ENCODE measurements at regions not wholly inside any gene's neighbourhood (a gene's known extent, or its start where the extent isn't known, plus 50 kb on each side); places are given as distances from the start of the nearest gene placed in this dataset.

GRCh38 chr12:92224685-92225331 is 79.2 kb upstream of the BTG1 start:
- DNase-seq (ENCODE audit: low read depth), result peak; percentile 26

- DNase-seq (ENCODE audit: low read depth), result no peak
Observed at GRCh38 chr12:92223481-92223880, 77.8 kb upstream of the BTG1 start.

- DNase-seq (ENCODE audit: low read depth), result no peak
Observed at GRCh38 chr12:92221656-92222315, 76.1 kb upstream of the BTG1 start.

- no peak for DNase-seq (ENCODE audit: low read depth)
Observed at GRCh38 chr12:92218394-92219077, 72.9 kb upstream of the BTG1 start.

GRCh38 chr12:92216092-92216491 is 70.4 kb upstream of the BTG1 start:
- DNase-seq (ENCODE audit: low read depth), result no peak

- DNase-seq (ENCODE audit: low read depth), result no peak
Observed at GRCh38 chr12:92215358-92215757, 69.7 kb upstream of the BTG1 start.

GRCh38 chr12:92213166-92213565 is 67.5 kb upstream of the BTG1 start:
- DNase-seq (ENCODE audit: low read depth), result no peak

GRCh38 chr12:92210071-92210470 is 64.4 kb upstream of the BTG1 start:
- no peak for DNase-seq (ENCODE audit: low read depth)

- DNase-seq (ENCODE audit: low read depth), result peak; percentile 19
Observed at GRCh38 chr12:92208613-92209121, 63.0 kb upstream of the BTG1 start.

GRCh38 chr12:92206596-92206995 is 61.0 kb upstream of the BTG1 start:
- no peak for DNase-seq (ENCODE audit: low read depth)

- DNase-seq (ENCODE audit: low read depth), result no peak
Observed at GRCh38 chr12:92206011-92206410, 60.4 kb upstream of the BTG1 start.

- DNase-seq (ENCODE audit: low read depth), result no peak
Observed at GRCh38 chr12:92199819-92200576, 54.4 kb upstream of the BTG1 start.

GRCh38 chr12:92197815-92198214 is 52.2 kb upstream of the BTG1 start:
- DNase-seq (ENCODE audit: low read depth), result no peak

- DNase-seq (ENCODE audit: low read depth), result no peak
Observed at GRCh38 chr12:92196368-92196767, 50.7 kb upstream of the BTG1 start.

All from ELR (cell line).